A549 (cell line): ENCODE measurements at regions not wholly inside any gene's neighbourhood (a gene's known extent, or its start where the extent isn't known, plus 50 kb on each side); places are given as distances from the start of the nearest gene placed in this dataset.

ENCODE experiments used
- ATAC-seq, 2 experiments: fragments of 200-7000 bp in 1 of 2; fragments of >200 bp in 1 of 2; cut with Nextera tagmentation in 1 of 2; cut with Tn5 transposase in 1 of 2; 3 replicates each; pipeline versions ENCODE4 v1.8.0 to v1.9.1; 2018 to 2020; ENCODE audit warnings: mild to moderate bottlenecking in 1 of 2, moderate library complexity in 1 of 2
- CTCF ChIA-PET: fragments of 300-600 bp; sonication (Branson Sonifier 250); formaldehyde crosslinking; extraction: SDS; loops from one replicate; lab custom pipeline; 2021; ENCODE audit warnings: antibody characterized with exemption, inconsistent platforms; lab: Yijun Ruan, JAX
- POLR2A ChIA-PET: fragments of 350-600 bp; formaldehyde crosslinking; extraction: SDS; loops from one replicate; lab custom pipeline; 2021; ENCODE audit warnings: antibody characterized with exemption, inconsistent platforms; lab: Yijun Ruan, JAX
- DNase-seq, 2 experiments: peaks; one replicate each; pipeline versions ENCODE4 v3.0.0 to v3.0.0-alpha.2; 2011 to 2016; ENCODE audit warnings: low read depth in 1 of 2, low spot score in 1 of 2
- FAIRE-seq: peaks from 2 replicates; lab custom pipeline; 2011; peaks lifted over from hg19 to GRCh38; lab: Jason Lieb, UNC
- H3K27ac ChIP-seq, 2 experiments: fragments of >200 bp; sonication (Bioruptor Twin); formaldehyde crosslinking; 3 replicates each; pipeline ENCODE4 v1.5.1; 2016 to 2017
- H3K4me1 ChIP-seq: fragments of >200 bp; sonication (Bioruptor Twin); formaldehyde crosslinking; 3 replicates; pipeline ENCODE4 v1.6.1; 2016
- H3K4me2 ChIP-seq: fragments of >200 bp; sonication (Bioruptor Twin); formaldehyde crosslinking; 3 replicates; pipeline ENCODE4 v1.6.1; 2016
- H3K4me3 ChIP-seq: fragments of >200 bp; sonication (Bioruptor Twin); formaldehyde crosslinking; 3 replicates; pipeline ENCODE4 v1.5.1; 2016
- H3K9me3 ChIP-seq: fragments of >200 bp; sonication (Bioruptor Twin); formaldehyde crosslinking; 3 replicates; pipeline ENCODE4 v1.6.1; 2016
- BHLHE40 ChIP-seq: IDR thresholded peaks from 2 replicates; pipeline ENCODE4 v1.6.1; 2012; ENCODE audit warnings: low read depth, low read length, inconsistent platforms
- CBX2 ChIP-seq: fragments of 200-600 bp; sonication (generic); IDR thresholded peaks from 2 replicates; pipeline ENCODE4 v1.6.1; 2016; ENCODE audit warnings: low read depth, mild to moderate bottlenecking, borderline replicate concordance
- CHD4 ChIP-seq: fragments of 200-600 bp; sonication (generic); IDR thresholded peaks from 2 replicates; pipeline ENCODE4 v1.6.1; 2016; ENCODE audit warnings: antibody characterized with exemption, mild to moderate bottlenecking, borderline replicate concordance
- EHF ChIP-seq: fragments of 250-450 bp; sonication (Bioruptor Pico); IDR thresholded peaks from 2 replicates; pipeline ENCODE4 v1.5.0; 2020; ENCODE audit warnings: mild to moderate bottlenecking
- ELK1 ChIP-seq: fragments of 150-350 bp; IDR thresholded peaks from 2 replicates; pipeline ENCODE4 v1.6.1; 2014; ENCODE audit warnings: low read depth, mild to moderate bottlenecking, low read length
- FOSB ChIP-seq: fragments of 250-450 bp; sonication (Bioruptor Pico); IDR thresholded peaks from 2 replicates; pipeline ENCODE4 v1.5.0; 2020; ENCODE audit warnings: mild to moderate bottlenecking, moderate library complexity
- FOSL2 ChIP-seq, 2 experiments: fragments of 450-650 bp in 1 of 2; fragments of >200 bp in 1 of 2; sonication (Bioruptor Twin) in 1 of 2; formaldehyde crosslinking; IDR thresholded peaks; 2 replicates each; pipeline versions ENCODE4 v1.5.0 to v1.6.1; 2016 to 2020; ENCODE audit warnings: mild to moderate bottlenecking in 1 of 2, moderate library complexity in 1 of 2
- FOXS1 ChIP-seq: fragments of 250-450 bp; sonication (Bioruptor Pico); IDR thresholded peaks from 2 replicates; pipeline ENCODE4 v1.5.0; 2020; ENCODE audit warnings: mild to moderate bottlenecking, moderate library complexity
- HDAC2 ChIP-seq: fragments of 200-600 bp; sonication (generic); IDR thresholded peaks from 2 replicates; pipeline ENCODE4 v1.6.1; 2016
- HES2 ChIP-seq: fragments of >200 bp; sonication (Bioruptor Twin); formaldehyde crosslinking; IDR thresholded peaks from 2 replicates; pipeline ENCODE4 v1.6.1; 2016
- HEYL ChIP-seq: fragments of 250-450 bp; sonication (Bioruptor Pico); IDR thresholded peaks from 2 replicates; pipeline ENCODE4 v1.8.0; 2021; ENCODE audit warnings: mild to moderate bottlenecking, moderate library complexity
- MAX ChIP-seq: IDR thresholded peaks from 2 replicates; pipeline ENCODE4 v1.6.1; 2012
- MAZ ChIP-seq: fragments of 150-350 bp; IDR thresholded peaks from 2 replicates; pipeline ENCODE4 v1.6.1; 2014; ENCODE audit warnings: antibody characterized with exemption, low read depth, low read length, borderline replicate concordance
- MYC ChIP-seq: IDR thresholded peaks from 2 replicates; pipeline ENCODE4 v1.6.1; 2012; ENCODE audit warnings: mild to moderate bottlenecking, inconsistent platforms, low read length, improper control_type of control experiment, borderline replicate concordance
- NFE2L2 ChIP-seq: fragments of 150-350 bp; conservative IDR thresholded peaks from 2 replicates; pipeline ENCODE4 v1.6.1; 2014; ENCODE audit warnings: low read length
- PBX3 ChIP-seq: IDR thresholded peaks from 2 replicates; pipeline ENCODE4 v1.6.1; 2012
- PHF8 ChIP-seq: fragments of 200-600 bp; sonication (generic); IDR thresholded peaks from 2 replicates; pipeline ENCODE4 v1.6.1; 2016; ENCODE audit warnings: low read depth, mild to moderate bottlenecking, antibody characterized with exemption, moderate library complexity, borderline replicate concordance
- POLR2A ChIP-seq: IDR thresholded peaks from 2 replicates; pipeline ENCODE4 v1.6.1; 2012; ENCODE audit warnings: mild to moderate bottlenecking, low read length
- RCOR1 ChIP-seq: fragments of 150-350 bp; IDR thresholded peaks from 2 replicates; pipeline ENCODE4 v1.6.1; 2014; ENCODE audit warnings: antibody characterized with exemption, low read length, low read depth
- REST ChIP-seq: fragments of 200-600 bp; sonication (generic); IDR thresholded peaks from 2 replicates; pipeline ENCODE4 v1.6.1; 2016; ENCODE audit warnings: antibody characterized with exemption, mild to moderate bottlenecking, moderate library complexity
- TP53 ChIP-seq: fragments of 250-450 bp; sonication (Bioruptor Pico); IDR thresholded peaks from 2 replicates; pipeline ENCODE4 v1.5.0; 2021; ENCODE audit warnings: mild to moderate bottlenecking, moderate library complexity
- USF2 ChIP-seq: fragments of 450-650 bp; IDR thresholded peaks from 2 replicates; pipeline ENCODE4 v1.6.1; 2014; ENCODE audit warnings: antibody characterized with exemption
- WGBS: methylation state at CpG from one replicate; pipeline ENCODE4 v1.1.6; 2017; ENCODE audit errors: missing lambda C conversion rate; 5-methylcytosine and 5-hydroxymethylcytosine counted together

- H3K9me3 ChIP-seq, result no peaks in the 10 kb centered on the region
- 41% methylated on average over 12 of the region's 12 CpGs for WGBS
- ChIA-PET POLR2A (no interaction called here), CTCF (interaction anchor here (1.8 kb wide), 1 partner anchor 10 kb away, joined by 4 read pairs; no protein-coding TSS in a partner anchor)
- TF ChIP-seq REST, result no peak
- no peak for TF ChIP-seq HEYL
- no peak for TF ChIP-seq BHLHE40
- no peak for TF ChIP-seq HES2
- TF ChIP-seq PBX3, result no peak
- no peak for TF ChIP-seq CBX2
- TF ChIP-seq MAX, result no peak
- TF ChIP-seq MAZ, result no peak
- H3K27ac ChIP-seq, result no peak overlapping the region
- FAIRE-seq (no peak), ATAC-seq (no peak), DNase-seq (no peak)
- H3K4me1 ChIP-seq, result no peaks in the 10 kb centered on the region
- no peak overlapping the region for H3K4me3 ChIP-seq
- H3K4me2 ChIP-seq, result no peak overlapping the region
These were observed 443.6 kb upstream of the PFKP start for GRCh38 chr10:2623675-2624274.

- no peak for TF ChIP-seq FOXS1 (CRISPR knock-in tag)
- TF ChIP-seq RCOR1, result no peak
- no peak for TF ChIP-seq HDAC2
- TF ChIP-seq MYC, result no peak
- no peak for TF ChIP-seq EHF (CRISPR knock-in tag)
- no peak for TF ChIP-seq CHD4
- no peak for TF ChIP-seq FOSL2 (IDR thresholded peaks at IDR 0.05)
- no peak for TF ChIP-seq FOSL2 (CRISPR knock-in tag; IDR thresholded peaks at IDR 0.05)
- no peak for TF ChIP-seq PBX3
- no peak for TF ChIP-seq FOSB (CRISPR knock-in tag)
- no peak for TF ChIP-seq USF2
- no peak for TF ChIP-seq ELK1
- no peak for TF ChIP-seq PHF8
- no peak for TF ChIP-seq TP53
- TF ChIP-seq NFE2L2, result no peak
- no peak for TF ChIP-seq POLR2A
- WGBS, result 39% methylated on average over 5 of the region's 5 CpGs
- ChIA-PET POLR2A (no interaction called here), CTCF (interaction anchor here (0.6 to 2.4 kb wide), 3 partner anchors 41 to 423 kb away, joined by 3 to 5 read pairs (median 3); no protein-coding TSS in a partner anchor)
- Histone ChIP-seq H3K4me2 (no peak overlapping the region), H3K4me3 (no peak overlapping the region), H3K27ac (no peak overlapping the region), H3K9me3 (no peaks in the 10 kb centered on the region), H3K4me1 (no peaks in the 10 kb centered on the region)
- no peak for DNase-seq
- FAIRE-seq, result no peak
- no peak for ATAC-seq
These were observed 446.4 kb upstream of the PFKP start for GRCh38 chr10:2620827-2621521.
